GM12891 (cell line): ENCODE measurements at regions not wholly inside any gene's neighbourhood (a gene's known extent, or its start where the extent isn't known, plus 50 kb on each side); places are given as distances from the start of the nearest gene placed in this dataset.
"Not testable (repeated sequence)": the region's sequence is repeated elsewhere in the genome, so short reads cannot be mapped to it uniquely, and the experiment has no call there.

Source experiments
- DNase-seq: peaks from one replicate; pipeline ENCODE4 v3.0.0; 2011; ENCODE audit warnings: low spot score; ENCODE audit not compliant: insufficient read length
- FAIRE-seq: peaks from 2 replicates; lab custom pipeline; 2011; peaks lifted over from hg19 to GRCh38; lab: Jason Lieb, UNC
- PAX5 ChIP-seq: IDR thresholded peaks from 2 replicates; pipeline ENCODE4 v1.6.1; 2011; ENCODE audit warnings: low read length, moderate library complexity, mild to moderate bottlenecking; ENCODE audit not compliant: insufficient read depth, severe bottlenecking
- POLR2A ChIP-seq: IDR thresholded peaks from 2 replicates; pipeline ENCODE4 v1.6.1; 2011; ENCODE audit warnings: low read depth, low read length, control low read depth
- POLR2AphosphoS5 ChIP-seq: IDR thresholded peaks from 2 replicates; pipeline ENCODE4 v1.6.1; 2011; ENCODE audit warnings: low read depth, low read length, control low read depth
- POU2F2 ChIP-seq: IDR thresholded peaks from 2 replicates; pipeline ENCODE4 v1.6.1; 2011; ENCODE audit warnings: low read depth, mild to moderate bottlenecking, control low read depth, low read length, moderate library complexity
- SPI1 ChIP-seq: IDR thresholded peaks from 2 replicates; pipeline ENCODE4 v1.6.1; 2011; ENCODE audit warnings: low read depth, low read length, control low read depth
- TAF1 ChIP-seq: IDR thresholded peaks from 2 replicates; pipeline ENCODE4 v1.6.1; 2011; ENCODE audit warnings: low read depth, low read length, control low read depth

DNA sequence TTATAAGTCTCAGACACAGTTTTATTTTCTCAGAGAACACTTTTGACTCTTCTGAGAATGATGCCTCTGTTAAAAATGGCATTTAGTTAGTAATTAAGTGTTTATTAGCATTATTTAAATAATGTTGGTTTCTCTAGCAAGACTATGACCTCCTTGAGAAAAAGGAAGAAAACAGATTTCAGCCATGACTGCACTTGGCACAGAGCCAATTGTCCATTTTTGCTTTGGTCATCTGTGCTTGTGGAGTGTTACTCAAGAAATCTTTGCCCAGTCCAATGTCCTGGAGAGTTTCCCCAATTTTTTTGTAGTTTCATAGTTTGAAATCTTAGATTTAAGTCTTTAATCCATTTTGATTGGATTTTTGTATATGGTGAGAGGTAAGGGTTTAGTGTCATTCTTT lies 1229.4 kb upstream of the FAM98A start:
- DNase-seq (no peak), FAIRE-seq (no peak)
- no peak for TF ChIP-seq TAF1
- TF ChIP-seq POLR2A = no peak
- TF ChIP-seq PAX5 = no peak
- TF ChIP-seq SPI1 = no peak
- TF ChIP-seq POU2F2 = no peak
- TF ChIP-seq POLR2AphosphoS5 = no peak

DNA sequence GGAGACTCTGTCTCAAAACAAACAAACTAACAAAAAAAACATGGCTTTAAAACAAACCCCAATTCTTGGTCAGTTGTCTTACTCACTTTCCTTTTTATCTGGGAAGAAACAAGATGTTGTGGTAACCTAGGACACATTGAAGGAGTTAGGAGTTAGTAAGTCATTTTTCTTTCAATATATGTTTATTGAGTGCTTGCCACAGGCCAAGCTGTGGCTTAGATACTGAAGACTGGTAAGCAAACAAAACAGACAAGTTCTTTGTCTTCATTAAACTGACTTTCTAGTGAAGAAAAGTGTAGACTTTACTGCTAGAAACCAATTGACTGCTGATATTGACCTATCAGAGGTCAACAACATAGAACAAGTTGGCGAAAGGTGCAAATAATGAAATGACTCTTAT lies 1228.3 kb upstream of the FAM98A start:
- TF ChIP-seq TAF1 (no peak), SPI1 (no peak), POLR2A (no peak), POLR2AphosphoS5 (no peak), POU2F2 (no peak), PAX5 (no peak)

DNA sequence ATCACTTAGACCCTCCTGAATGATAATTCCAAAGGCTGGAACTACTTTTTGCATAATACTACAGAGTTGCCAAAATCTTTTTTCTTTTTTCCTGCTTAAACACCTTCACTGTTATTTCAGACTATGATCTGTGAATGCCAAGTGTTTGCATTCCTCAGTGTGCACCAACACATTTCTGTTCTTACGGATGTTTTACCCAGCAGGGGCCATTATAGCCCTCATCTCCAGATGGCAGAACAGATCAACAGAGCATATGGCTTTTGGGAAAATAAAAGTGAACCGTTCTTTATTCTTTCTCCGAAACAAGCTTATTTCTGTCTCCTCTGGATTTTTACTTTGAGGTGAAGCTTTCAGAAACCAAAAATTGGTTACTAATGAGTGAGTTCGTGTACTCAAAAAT lies 1226.6 kb upstream of the FAM98A start:
- DNase-seq = no peak
- FAIRE-seq = no peak
- TF ChIP-seq POLR2AphosphoS5 (no peak), PAX5 (no peak), POU2F2 (no peak), TAF1 (no peak)

More for the DNA sequence above, 1228.3 kb upstream of the FAM98A start:
- FAIRE-seq (no peak), DNase-seq (no peak)

DNA sequence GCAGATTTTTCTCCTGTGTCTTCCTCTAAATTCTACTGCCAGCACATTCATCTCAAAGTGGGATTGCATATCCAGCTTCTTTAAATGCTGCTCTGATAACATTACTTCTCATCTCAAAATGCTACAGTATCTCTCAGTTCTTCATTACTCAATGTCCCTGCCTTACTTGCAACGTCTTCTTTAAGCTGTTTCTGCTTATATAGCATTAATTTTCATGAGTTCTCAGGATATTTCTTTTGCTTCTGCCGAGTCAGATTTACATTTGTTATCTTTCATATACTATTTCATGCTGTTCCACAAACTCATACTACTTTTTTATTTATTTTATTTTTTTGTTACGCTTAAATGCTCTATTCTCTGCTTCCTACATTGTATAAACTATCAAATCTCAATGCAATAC lies 1223.5 kb upstream of the FAM98A start:
- FAIRE-seq (no peak), DNase-seq (no peak)
- TF ChIP-seq PAX5 = no peak
- no peak for TF ChIP-seq SPI1
- TF ChIP-seq POU2F2 = no peak
- no peak for TF ChIP-seq POLR2A
- no peak for TF ChIP-seq POLR2AphosphoS5
- no peak for TF ChIP-seq TAF1

DNA sequence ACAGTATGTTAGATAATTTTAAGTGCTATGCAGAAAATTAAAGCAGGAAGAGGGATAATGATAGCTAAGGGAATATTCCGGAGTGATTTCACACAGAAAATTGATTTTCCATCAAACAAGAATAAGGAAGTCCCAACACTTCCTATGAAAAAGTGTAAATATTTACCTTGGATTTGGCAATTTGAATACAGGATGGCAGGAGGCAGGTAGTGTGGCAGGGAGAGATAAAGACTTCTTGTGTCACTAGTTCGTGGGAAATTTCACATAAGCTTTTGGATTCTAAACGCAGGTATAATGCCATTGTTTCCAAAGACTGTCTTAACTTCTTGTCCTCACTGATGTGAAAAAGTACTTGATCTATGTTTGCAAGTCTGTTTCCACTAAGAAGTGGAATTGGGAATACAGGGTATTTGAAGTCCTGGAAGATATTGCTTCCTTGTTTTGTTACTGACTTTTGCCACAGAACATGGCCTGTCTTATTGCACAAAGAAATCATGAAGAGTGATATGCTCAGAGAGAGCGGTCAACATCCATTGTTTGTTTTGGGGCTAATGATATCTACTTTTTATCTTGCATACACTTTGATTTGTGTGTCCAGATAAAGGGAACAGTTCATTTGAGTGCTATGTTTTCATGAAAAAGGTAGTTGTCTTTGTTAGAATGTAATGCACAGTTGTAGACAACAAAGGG lies 1216.1 kb upstream of the FAM98A start:
- no peak for FAIRE-seq
- DNase-seq = no peak
- no peak for TF ChIP-seq POU2F2

DNA sequence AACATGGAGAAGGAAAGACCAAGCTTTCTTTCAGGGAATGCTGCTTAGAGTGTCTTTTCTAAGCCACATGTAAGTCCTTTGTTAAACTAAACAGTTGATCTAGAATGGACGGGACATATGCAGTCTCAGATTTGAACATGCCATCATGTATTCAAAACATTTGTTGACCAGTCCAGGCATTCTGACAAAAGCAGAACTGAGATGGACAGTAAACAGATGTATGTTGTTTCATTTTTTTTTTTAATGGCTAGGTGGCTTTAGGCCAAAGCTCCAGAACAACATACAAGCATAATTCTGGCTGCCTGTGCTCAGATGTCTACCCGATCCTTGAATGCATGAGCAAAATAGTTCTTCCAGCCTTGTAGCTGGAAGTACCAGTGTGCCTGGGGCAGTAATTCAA lies 1211.4 kb upstream of the FAM98A start:
- DNase-seq = no peak
- TF ChIP-seq PAX5 (no peak), POLR2A (no peak), SPI1 (no peak), POLR2AphosphoS5 (no peak)
- FAIRE-seq = no peak

DNA sequence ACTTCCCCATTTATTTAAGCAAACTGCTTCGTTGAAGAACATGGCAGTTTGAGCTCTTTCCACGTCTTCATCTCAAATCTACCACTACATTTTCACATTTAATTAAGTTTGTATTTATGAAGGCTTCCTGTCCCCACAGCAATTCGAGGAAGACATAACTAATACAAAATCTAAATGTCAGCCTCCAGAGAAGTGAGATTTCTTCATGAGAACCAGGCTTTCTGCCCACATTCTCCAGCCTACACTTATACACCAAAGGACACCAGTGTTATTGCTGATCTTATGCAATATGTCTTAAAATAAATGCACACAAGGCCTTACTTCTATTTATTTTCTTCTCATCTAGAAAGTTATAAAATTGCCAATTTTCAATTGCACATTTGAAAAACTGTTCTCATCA lies 1209.3 kb upstream of the FAM98A start:
- FAIRE-seq (no peak), DNase-seq (no peak)
- no peak for TF ChIP-seq PAX5
- TF ChIP-seq POLR2AphosphoS5 = no peak
- TF ChIP-seq TAF1 = no peak
- TF ChIP-seq SPI1 = no peak
- TF ChIP-seq POLR2A = no peak
- TF ChIP-seq POU2F2 = no peak

DNA sequence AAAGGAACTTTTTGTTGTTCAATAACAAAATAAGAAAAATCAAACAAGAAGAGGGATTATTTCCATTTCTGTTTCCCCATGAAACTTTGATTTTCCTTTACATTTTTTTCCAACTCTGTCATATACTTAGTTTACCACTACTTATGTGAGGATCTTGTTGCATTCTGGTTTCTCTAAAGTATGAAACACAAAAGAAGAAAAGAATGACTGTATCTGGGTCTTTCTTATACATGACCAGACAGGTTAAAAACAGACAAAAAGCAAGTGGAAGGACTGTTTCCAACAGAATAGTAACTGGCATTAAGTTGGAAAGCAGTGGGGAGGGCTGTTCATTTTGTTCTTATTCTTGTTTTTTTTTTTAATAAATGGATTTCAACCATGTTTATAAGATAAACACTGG lies 1207.8 kb upstream of the FAM98A start:
- no peak for FAIRE-seq
- no peak for DNase-seq
- TF ChIP-seq PAX5 (no peak), POLR2AphosphoS5 (no peak), TAF1 (no peak)

DNA sequence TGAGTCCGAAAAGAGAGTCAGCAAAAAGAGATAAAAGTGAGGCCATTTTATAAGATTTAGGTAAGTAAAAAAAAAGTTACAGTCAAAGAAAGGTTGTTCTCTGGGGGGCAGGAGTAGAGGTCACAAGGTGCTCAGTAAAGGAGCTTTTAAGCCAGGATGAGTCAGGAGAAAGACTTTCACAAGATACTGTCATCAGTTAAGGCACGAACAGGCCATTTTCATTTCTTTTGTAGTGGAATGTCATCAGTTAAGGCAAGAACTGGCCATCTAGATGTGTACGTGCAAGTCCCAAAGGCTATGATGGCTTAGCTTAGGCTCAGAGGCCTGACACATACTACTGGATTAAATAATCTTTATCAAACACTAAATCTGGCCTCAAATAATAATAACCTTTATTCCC lies 1207.3 kb upstream of the FAM98A start:
- FAIRE-seq (no peak), DNase-seq (no peak)
- no peak for TF ChIP-seq POLR2AphosphoS5
- TF ChIP-seq POU2F2 = no peak
- no peak for TF ChIP-seq TAF1
- no peak for TF ChIP-seq PAX5
- no peak for TF ChIP-seq SPI1
- TF ChIP-seq POLR2A = no peak

DNA sequence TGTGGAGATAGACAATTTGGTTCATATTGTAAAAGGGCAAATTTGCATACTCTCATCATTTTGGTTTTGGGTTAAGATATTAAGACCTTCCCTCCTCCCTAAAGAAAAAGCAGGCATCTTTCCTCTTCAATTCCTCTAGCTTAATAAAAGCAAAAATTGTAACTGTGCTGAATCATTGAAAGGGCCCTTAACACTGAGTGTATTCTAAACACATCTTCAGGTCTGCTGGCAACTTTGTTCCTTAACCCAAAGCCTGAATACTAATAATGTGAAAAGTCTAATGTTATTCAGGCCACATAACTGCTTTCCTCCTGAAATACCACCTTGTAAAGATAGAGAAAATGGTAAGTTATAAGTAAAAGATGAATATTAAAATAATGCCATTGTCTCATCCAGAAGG lies 1200.5 kb upstream of the FAM98A start:
- TF ChIP-seq PAX5 = no peak
- TF ChIP-seq POLR2A = no peak
- TF ChIP-seq POU2F2 = no peak
- no peak for TF ChIP-seq TAF1
- no peak for TF ChIP-seq SPI1
- TF ChIP-seq POLR2AphosphoS5 = no peak
- no peak for FAIRE-seq
- DNase-seq = no peak

DNA sequence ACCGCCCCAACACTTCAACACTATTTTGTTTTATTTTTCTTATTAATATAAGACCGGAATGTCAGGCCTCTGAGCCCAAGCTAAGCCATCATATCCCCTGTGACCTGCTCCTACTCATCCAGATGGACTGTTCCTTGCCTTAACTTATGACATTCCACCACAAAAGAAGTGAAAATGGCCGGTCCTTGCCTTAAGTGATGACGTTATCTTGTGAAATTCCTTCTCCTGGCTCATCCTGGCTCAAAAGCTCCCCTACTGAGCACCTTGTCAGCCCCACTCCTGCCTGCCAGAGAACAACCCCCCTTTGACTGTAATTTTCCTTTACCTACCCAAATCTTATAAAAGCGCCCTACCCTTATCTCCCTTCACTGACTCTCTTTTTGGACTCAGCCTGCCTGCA lies 1196.5 kb upstream of the FAM98A start:
- FAIRE-seq, DNase-seq: not testable (repeated sequence)
